H1 (cell line): ENCODE measurements at regions not wholly inside any gene's neighbourhood (a gene's known extent, or its start where the extent isn't known, plus 50 kb on each side); places are given as distances from the start of the nearest gene placed in this dataset.

Experiments used
- CBX5 ChIP-seq: fragments of 300-800, 300-1000 bp; sonication (generic); IDR thresholded peaks from 2 replicates; pipeline ENCODE4 v1.7.1; 2016; ENCODE audit warnings: antibody characterized with exemption, low read length, low read depth
- CBX8 ChIP-seq: fragments of 300-800, 300-1000 bp; sonication (generic); IDR thresholded peaks from 2 replicates; pipeline ENCODE4 v1.7.1; 2016; ENCODE audit warnings: low read depth, low read length, borderline replicate concordance
- CEBPB ChIP-seq: IDR thresholded peaks from 2 replicates; pipeline ENCODE4 v1.6.1; 2012; ENCODE audit warnings: low read depth, low read length
- GABPA ChIP-seq: IDR thresholded peaks from 2 replicates; pipeline ENCODE4 v1.6.1; 2011; ENCODE audit warnings: mild to moderate bottlenecking, low read length, moderate library complexity, borderline replicate concordance; ENCODE audit not compliant: insufficient read depth
- KDM4A ChIP-seq: IDR thresholded peaks from one replicate; pipeline ENCODE4 v1.7.1; 2012; ENCODE audit warnings: low read depth, mild to moderate bottlenecking, moderate library complexity, low read length, inconsistent platforms; ENCODE audit not compliant: severe bottlenecking
- RFX5 ChIP-seq: IDR thresholded peaks from 2 replicates; pipeline ENCODE4 v1.6.1; 2011; ENCODE audit warnings: low read depth, low read length, improper control_type of control experiment, borderline replicate concordance
- TAF1 ChIP-seq: IDR thresholded peaks from 2 replicates; pipeline ENCODE4 v1.6.1; 2011; ENCODE audit warnings: mild to moderate bottlenecking, low read depth, low read length

DNA sequence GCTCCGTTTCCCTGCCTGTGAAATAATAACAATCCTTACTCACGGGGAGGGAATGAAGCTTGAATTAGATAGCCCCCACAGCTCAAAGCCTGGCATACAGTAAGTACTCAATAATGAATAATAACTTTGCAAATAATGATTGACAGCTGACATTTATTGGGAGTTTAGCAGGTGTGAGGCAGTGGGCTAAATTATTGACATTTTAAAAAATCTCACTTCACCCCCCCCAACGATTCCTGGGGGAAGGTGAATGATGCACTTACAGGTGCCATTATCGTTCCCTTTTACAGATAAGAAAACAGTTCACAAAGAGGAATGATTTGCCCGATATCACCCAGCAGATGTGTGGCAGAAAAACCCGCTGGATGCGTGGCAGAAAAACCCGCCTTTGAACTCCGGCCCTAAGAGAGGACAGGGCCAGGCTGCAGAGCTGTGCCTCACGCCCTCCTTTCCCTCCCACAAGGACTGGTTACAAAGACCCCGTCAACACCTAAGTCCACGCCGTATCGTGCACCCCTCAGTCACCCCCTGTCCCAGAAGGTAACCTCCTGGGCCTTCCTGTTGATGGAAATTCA is 114.2 kb upstream of the PTPN1 start (continued):
- TF ChIP-seq GABPA (no peak), KDM4A (no peak), RFX5 (no peak), CBX5 (no peak), TAF1 (no peak), CEBPB (no peak), CBX8 (no peak)
